ENCODE measurements at regions not wholly inside any gene's neighbourhood (a gene's known extent, or its start where the extent isn't known, plus 50 kb on each side); places are given as distances from the start of the nearest gene placed in this dataset.
"Not testable (repeated sequence)": the region's sequence is repeated elsewhere in the genome, so short reads cannot be mapped to it uniquely, and the experiment has no call there.

- no peak for DNase-seq (ENCODE audit: low read depth, low spot score)
- Histone ChIP-seq H3K9ac (ENCODE audit: insufficient read length) (no peak overlapping the region), H3K9me3 (ENCODE audit: low read depth, low read length) (no peaks in the 10 kb centered on the region), H3K36me3 (ENCODE audit: insufficient read depth, low read length) (no peaks in the 10 kb centered on the region), H3K4me3 (no peak overlapping the region), H3K27ac (no peak overlapping the region)
- TF ChIP-seq FOXP2 (optimal IDR thresholded peaks at IDR 0.05; ENCODE audit: control extremely low read depth, extremely low read length, insufficient read depth) (no peak), POLR2AphosphoS5 (IDR thresholded peaks at IDR 0.05; ENCODE audit: borderline replicate concordance, low read depth, low read length) (no peak), EZH2 (IDR thresholded peaks at IDR 0.05) (no peak)
Measured at GRCh38 chr13:78875792-78876580, 217.0 kb upstream of the OBI1 start.

DNA sequence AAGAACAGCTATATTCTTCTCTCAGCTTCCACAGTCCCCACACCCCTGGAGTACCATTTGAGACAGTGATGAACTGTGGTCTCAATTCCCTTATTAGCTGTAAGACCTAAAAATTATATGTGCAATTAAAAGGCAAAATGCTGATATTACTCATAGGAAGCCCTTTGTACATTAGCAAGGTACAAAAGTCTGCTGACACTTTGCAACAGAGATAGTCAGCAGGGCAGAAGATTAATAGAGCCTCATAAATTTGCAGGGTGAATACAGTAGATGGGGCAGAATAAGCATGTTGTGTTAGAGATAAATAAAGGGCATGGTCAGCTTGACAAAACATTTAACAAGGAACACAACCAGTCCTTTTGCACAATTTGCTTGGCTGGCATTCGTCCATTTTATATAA, 210.0 kb upstream of the OBI1 start:
- no peak overlapping the region for H3K9ac ChIP-seq (ENCODE audit: insufficient read length)
- no peak overlapping the region for H3K27ac ChIP-seq
- no peak overlapping the region for H3K4me3 ChIP-seq
- DNase-seq (ENCODE audit: low read depth, low spot score) = no peak
- H3K9me3 ChIP-seq (ENCODE audit: low read depth, low read length) = no peaks in the 10 kb centered on the region
- H3K36me3 ChIP-seq (ENCODE audit: insufficient read depth, low read length) = no peaks in the 10 kb centered on the region
- TF ChIP-seq FOXP2 (optimal IDR thresholded peaks at IDR 0.05; ENCODE audit: control extremely low read depth, extremely low read length, insufficient read depth) = no peak
- no peak for TF ChIP-seq POLR2AphosphoS5 (IDR thresholded peaks at IDR 0.05; ENCODE audit: borderline replicate concordance, low read depth, low read length)
- TF ChIP-seq EZH2 (IDR thresholded peaks at IDR 0.05) = no peak

DNA sequence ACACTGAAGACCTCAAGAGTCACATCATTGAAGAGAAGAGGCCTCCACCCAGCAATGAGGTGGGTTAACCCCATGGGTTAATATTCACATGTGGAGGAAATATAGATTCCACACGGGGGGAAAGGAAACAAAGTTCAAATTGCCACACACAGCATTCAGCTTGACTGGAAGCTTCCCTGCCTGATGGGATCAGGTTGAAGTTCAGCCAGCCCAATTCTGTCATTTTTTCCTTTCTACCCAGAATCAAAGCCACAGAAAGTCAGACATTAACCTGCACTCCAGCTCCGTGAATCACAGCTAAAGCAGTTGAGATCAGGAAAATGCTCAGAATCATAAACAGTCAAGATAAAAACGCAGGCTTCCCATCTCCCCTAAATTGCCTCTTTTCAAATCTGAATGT, 208.7 kb upstream of the OBI1 start:
- no peak overlapping the region for H3K27ac ChIP-seq
- TF ChIP-seq EZH2 (IDR thresholded peaks at IDR 0.05) (no peak), POLR2AphosphoS5 (IDR thresholded peaks at IDR 0.05; ENCODE audit: borderline replicate concordance, low read depth, low read length) (no peak), FOXP2 (optimal IDR thresholded peaks at IDR 0.05; ENCODE audit: control extremely low read depth, extremely low read length, insufficient read depth) (no peak)
- no peak overlapping the region for H3K4me3 ChIP-seq
- H3K9me3 ChIP-seq (ENCODE audit: low read depth, low read length) = no peaks in the 10 kb centered on the region
- H3K9ac ChIP-seq (ENCODE audit: insufficient read length) = no peak overlapping the region
- no peak for DNase-seq (ENCODE audit: low read depth, low spot score)
- no peaks in the 10 kb centered on the region for H3K36me3 ChIP-seq (ENCODE audit: insufficient read depth, low read length)

- H3K27ac ChIP-seq; H3K36me3 ChIP-seq (ENCODE audit: insufficient read depth, low read length); H3K9me3 ChIP-seq (ENCODE audit: low read depth, low read length); H3K9ac ChIP-seq (ENCODE audit: insufficient read length); H3K4me3 ChIP-seq; DNase-seq (ENCODE audit: low read depth, low spot score): not testable (repeated sequence)
Measured at GRCh38 chr13:78866076-78866475, 207.1 kb upstream of the OBI1 start.

- Histone ChIP-seq H3K9me3 (ENCODE audit: low read depth, low read length) (no peaks in the 10 kb centered on the region), H3K9ac (ENCODE audit: insufficient read length) (no peak overlapping the region), H3K4me3 (no peak overlapping the region), H3K27ac (no peak overlapping the region), H3K36me3 (ENCODE audit: insufficient read depth, low read length) (no peaks in the 10 kb centered on the region)
- TF ChIP-seq FOXP2 (optimal IDR thresholded peaks at IDR 0.05; ENCODE audit: control extremely low read depth, extremely low read length, insufficient read depth) = no peak
- no peak for TF ChIP-seq POLR2AphosphoS5 (IDR thresholded peaks at IDR 0.05; ENCODE audit: borderline replicate concordance, low read depth, low read length)
- TF ChIP-seq EZH2 (IDR thresholded peaks at IDR 0.05) = no peak
- no peak for DNase-seq (ENCODE audit: low read depth, low spot score)
Measured at GRCh38 chr13:78862446-78862845, 203.5 kb upstream of the OBI1 start.

DNA sequence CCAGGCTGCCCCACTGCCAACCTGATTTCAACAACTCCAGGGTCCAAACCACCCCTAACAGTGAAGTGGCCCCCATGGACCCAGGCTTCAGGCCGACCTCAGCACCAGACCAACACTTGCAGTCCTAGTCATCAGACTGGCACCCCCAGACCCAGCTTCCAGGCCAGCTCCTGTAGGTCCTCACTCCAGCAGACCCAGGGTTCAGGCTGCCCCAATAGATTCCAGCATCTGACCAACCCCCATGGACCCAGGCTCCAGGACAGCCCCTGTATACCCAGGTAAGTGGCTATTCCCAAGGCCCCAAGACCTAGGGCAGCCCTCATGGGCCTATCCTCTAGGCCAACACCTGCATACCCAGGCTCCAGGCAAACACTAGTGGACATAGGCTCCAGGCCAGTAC, 193.8 kb upstream of the OBI1 start:
- Histone ChIP-seq H3K9ac (ENCODE audit: insufficient read length) (no peak overlapping the region), H3K4me3 (no peak overlapping the region), H3K27ac (no peak overlapping the region), H3K9me3 (ENCODE audit: low read depth, low read length) (no peaks in the 10 kb centered on the region), H3K36me3 (ENCODE audit: insufficient read depth, low read length) (no peaks in the 10 kb centered on the region)
- TF ChIP-seq POLR2AphosphoS5 (IDR thresholded peaks at IDR 0.05; ENCODE audit: borderline replicate concordance, low read depth, low read length) = no peak
- no peak for TF ChIP-seq EZH2 (IDR thresholded peaks at IDR 0.05)
- DNase-seq (ENCODE audit: low read depth, low spot score) = no peak

GRCh38 chr13:78845656-78846365, 186.9 kb upstream of the OBI1 start:
- no peak overlapping the region for H3K27ac ChIP-seq
- DNase-seq (ENCODE audit: low read depth, low spot score) = no peak
- H3K4me3 ChIP-seq = no peak overlapping the region
- TF ChIP-seq EZH2 (IDR thresholded peaks at IDR 0.05) = no peak
- TF ChIP-seq FOXP2 (optimal IDR thresholded peaks at IDR 0.05; ENCODE audit: control extremely low read depth, extremely low read length, insufficient read depth) = no peak
- no peak for TF ChIP-seq POLR2AphosphoS5 (IDR thresholded peaks at IDR 0.05; ENCODE audit: borderline replicate concordance, low read depth, low read length)
- H3K36me3 ChIP-seq (ENCODE audit: insufficient read depth, low read length) = no peaks in the 10 kb centered on the region
- no peaks in the 10 kb centered on the region for H3K9me3 ChIP-seq (ENCODE audit: low read depth, low read length)
- H3K9ac ChIP-seq (ENCODE audit: insufficient read length) = no peak overlapping the region

- TF ChIP-seq EZH2 (IDR thresholded peaks at IDR 0.05) (no peak), FOXP2 (optimal IDR thresholded peaks at IDR 0.05; ENCODE audit: control extremely low read depth, extremely low read length, insufficient read depth) (no peak), POLR2AphosphoS5 (IDR thresholded peaks at IDR 0.05; ENCODE audit: borderline replicate concordance, low read depth, low read length) (no peak)
- Histone ChIP-seq H3K36me3 (ENCODE audit: insufficient read depth, low read length) (no peaks in the 10 kb centered on the region), H3K27ac (no peak overlapping the region), H3K4me3 (no peak overlapping the region), H3K9ac (ENCODE audit: insufficient read length) (no peak overlapping the region), H3K9me3 (ENCODE audit: low read depth, low read length) (no peaks in the 10 kb centered on the region)
- DNase-seq (ENCODE audit: low read depth, low spot score) = no peak
Measured at GRCh38 chr13:78844106-78844505, 185.2 kb upstream of the OBI1 start.
